ENCODE measurements at regions not wholly inside any gene's neighbourhood (a gene's known extent, or its start where the extent isn't known, plus 50 kb on each side); places are given as distances from the start of the nearest gene placed in this dataset.
"Not testable (repeated sequence)": the region's sequence is repeated elsewhere in the genome, so short reads cannot be mapped to it uniquely, and the experiment has no call there.

GRCh38 chr11:10954184-10954583, 96.3 kb upstream of the ZBED5 start:
- Histone ChIP-seq H3K4me1 (ENCODE audit: control insufficient read depth, insufficient read depth, low read length, poor library complexity, severe bottlenecking) (no peaks in the 10 kb centered on the region), H3K36me3 (ENCODE audit: control insufficient read depth, insufficient read depth, low read length) (no peaks in the 10 kb centered on the region), H3K9me3 (ENCODE audit: control insufficient read depth, low read length) (no peaks in the 10 kb centered on the region), H3K4me3 (ENCODE audit: extremely low read depth, insufficient read depth, low read length, poor library complexity, severe bottlenecking) (no peak overlapping the region), H3K27ac (ENCODE audit: low read depth, low read length, severe bottlenecking) (no peak overlapping the region)
- WGBS, 2 experiments (ENCODE audit: insufficient coverage in 2 of 2): 100% methylated on average over 2 of the region's 3 CpGs; no CpG with 5 or more reads in 1 of the 2 experiments

DNA sequence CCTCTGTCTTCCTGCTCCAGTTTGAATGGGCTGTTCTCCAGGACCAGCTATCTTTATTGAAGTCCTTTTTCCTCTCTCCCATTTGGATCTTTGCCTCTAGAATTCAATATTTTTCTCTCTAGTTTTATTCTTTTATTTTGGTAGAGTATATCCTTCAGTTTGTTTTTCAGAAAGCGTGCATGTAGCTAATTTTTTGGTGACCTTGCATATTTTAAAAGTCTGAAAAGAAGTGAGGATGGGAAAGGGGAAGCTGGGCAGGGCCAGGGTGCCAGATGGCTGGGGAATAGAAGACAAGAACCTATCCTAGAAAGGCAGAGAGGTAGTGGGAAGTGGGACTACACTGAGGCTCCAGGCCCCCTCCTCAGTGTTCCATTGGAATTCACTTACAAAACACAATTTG, 95.0 kb upstream of the ZBED5 start:
- Histone ChIP-seq H3K36me3 (ENCODE audit: control insufficient read depth, insufficient read depth, low read length) (no peaks in the 10 kb centered on the region), H3K9me3 (ENCODE audit: control insufficient read depth, low read length) (no peaks in the 10 kb centered on the region), H3K4me3 (ENCODE audit: extremely low read depth, insufficient read depth, low read length, poor library complexity, severe bottlenecking) (no peak overlapping the region), H3K27ac (ENCODE audit: low read depth, low read length, severe bottlenecking) (no peak overlapping the region), H3K4me1 (ENCODE audit: control insufficient read depth, insufficient read depth, low read length, poor library complexity, severe bottlenecking) (no peaks in the 10 kb centered on the region)
- WGBS, 2 experiments (ENCODE audit: insufficient coverage in 2 of 2): no CpG with 5 or more reads among the region's 1 CpG

DNA sequence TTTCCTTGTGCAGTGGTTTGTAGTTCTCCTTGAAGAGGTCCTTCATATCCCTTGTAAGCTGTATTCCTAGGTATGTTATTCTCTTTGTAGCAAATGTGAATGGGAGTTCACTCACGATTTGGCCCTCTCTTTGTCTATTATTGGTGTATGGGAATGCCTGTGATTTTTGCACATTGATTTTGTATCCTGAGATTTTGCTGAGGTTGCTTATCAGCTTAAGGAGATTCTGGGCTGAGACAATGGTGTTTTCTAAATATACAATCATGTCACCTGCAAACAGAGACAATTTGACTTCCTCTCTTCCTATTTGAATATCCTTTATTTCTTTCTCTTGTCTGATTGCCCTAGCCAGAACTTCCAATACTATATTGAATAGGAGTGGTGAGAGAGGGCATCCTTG, 90.1 kb upstream of the ZBED5 start:
- not testable (repeated sequence) for H3K36me3 ChIP-seq (ENCODE audit: control insufficient read depth, insufficient read depth, low read length); H3K4me1 ChIP-seq (ENCODE audit: control insufficient read depth, insufficient read depth, low read length, poor library complexity, severe bottlenecking); H3K9me3 ChIP-seq (ENCODE audit: control insufficient read depth, low read length); H3K27ac ChIP-seq (ENCODE audit: low read depth, low read length, severe bottlenecking); H3K4me3 ChIP-seq (ENCODE audit: extremely low read depth, insufficient read depth, low read length, poor library complexity, severe bottlenecking)
- WGBS, 2 experiments (ENCODE audit: insufficient coverage in 2 of 2): 71% methylated on average over 1 of the region's 1 CpG; no CpG with 5 or more reads in 1 of the 2 experiments

- Histone ChIP-seq H3K4me1 (ENCODE audit: control insufficient read depth, insufficient read depth, low read length, poor library complexity, severe bottlenecking) (peaks cover 5% of the 10 kb centered on the region), H3K27ac (ENCODE audit: low read depth, low read length, severe bottlenecking) (no peak overlapping the region), H3K4me3 (ENCODE audit: extremely low read depth, insufficient read depth, low read length, poor library complexity, severe bottlenecking) (no peak overlapping the region), H3K9me3 (ENCODE audit: control insufficient read depth, low read length) (no peaks in the 10 kb centered on the region), H3K36me3 (ENCODE audit: control insufficient read depth, insufficient read depth, low read length) (no peaks in the 10 kb centered on the region)
- no CpG with 5 or more reads among the region's 1 CpG for WGBS, 2 experiments (ENCODE audit: insufficient coverage in 2 of 2)
Measured at GRCh38 chr11:10946072-10946471, 88.2 kb upstream of the ZBED5 start.

GRCh38 chr11:10945196-10945595, 87.3 kb upstream of the ZBED5 start:
- Histone ChIP-seq H3K36me3 (ENCODE audit: control insufficient read depth, insufficient read depth, low read length) (no peaks in the 10 kb centered on the region), H3K4me1 (ENCODE audit: control insufficient read depth, insufficient read depth, low read length, poor library complexity, severe bottlenecking) (peaks cover 5% of the 10 kb centered on the region), H3K27ac (ENCODE audit: low read depth, low read length, severe bottlenecking) (no peak overlapping the region), H3K4me3 (ENCODE audit: extremely low read depth, insufficient read depth, low read length, poor library complexity, severe bottlenecking) (no peak overlapping the region), H3K9me3 (ENCODE audit: control insufficient read depth, low read length) (no peaks in the 10 kb centered on the region)
- 88 to 100% methylated on average over 1 of the region's 2 CpGs for WGBS, 2 experiments (ENCODE audit: insufficient coverage in 2 of 2)

DNA sequence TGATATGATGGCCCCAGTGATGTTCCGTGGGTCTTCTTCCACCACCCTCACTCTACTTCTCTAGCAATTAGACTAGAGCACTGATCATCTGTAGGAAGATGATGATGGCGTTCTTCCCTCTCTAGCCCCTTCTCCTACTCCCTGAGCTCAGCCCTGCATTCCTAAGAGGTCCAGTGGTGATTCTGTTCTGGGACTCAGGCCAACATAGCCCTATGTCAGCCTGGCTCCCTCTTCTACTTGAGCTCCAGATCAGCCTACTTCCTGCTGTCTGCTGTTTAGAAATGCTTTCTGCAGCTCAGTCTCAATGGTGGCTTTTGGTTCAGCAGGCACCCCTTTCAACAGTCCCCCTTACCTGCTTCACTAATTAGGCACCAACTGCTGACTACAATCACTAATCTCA, 86.1 kb upstream of the ZBED5 start:
- Histone ChIP-seq H3K9me3 (ENCODE audit: control insufficient read depth, low read length) (no peaks in the 10 kb centered on the region), H3K4me3 (ENCODE audit: extremely low read depth, insufficient read depth, low read length, poor library complexity, severe bottlenecking) (no peak overlapping the region), H3K36me3 (ENCODE audit: control insufficient read depth, insufficient read depth, low read length) (no peaks in the 10 kb centered on the region), H3K27ac (ENCODE audit: low read depth, low read length, severe bottlenecking) (no peak overlapping the region), H3K4me1 (ENCODE audit: control insufficient read depth, insufficient read depth, low read length, poor library complexity, severe bottlenecking) (peaks cover 5% of the 10 kb centered on the region)
- WGBS, 2 experiments (ENCODE audit: insufficient coverage in 2 of 2): 92 to 94% methylated on average over 2 of the region's 2 CpGs

GRCh38 chr11:10942620-10943019, 84.8 kb upstream of the ZBED5 start:
- Histone ChIP-seq H3K27ac (ENCODE audit: low read depth, low read length, severe bottlenecking) (no peak overlapping the region), H3K4me3 (ENCODE audit: extremely low read depth, insufficient read depth, low read length, poor library complexity, severe bottlenecking) (no peak overlapping the region), H3K4me1 (ENCODE audit: control insufficient read depth, insufficient read depth, low read length, poor library complexity, severe bottlenecking) (peaks cover 5% of the 10 kb centered on the region), H3K36me3 (ENCODE audit: control insufficient read depth, insufficient read depth, low read length) (no peaks in the 10 kb centered on the region), H3K9me3 (ENCODE audit: control insufficient read depth, low read length) (no peaks in the 10 kb centered on the region)
- no CpG with 5 or more reads among the region's 3 CpGs for WGBS, 2 experiments (ENCODE audit: insufficient coverage in 2 of 2)

- no CpG with 5 or more reads among the region's 1 CpG for WGBS, 2 experiments (ENCODE audit: insufficient coverage in 2 of 2)
Measured at GRCh38 chr11:10941871-10942270, 84.0 kb upstream of the ZBED5 start.

DNA sequence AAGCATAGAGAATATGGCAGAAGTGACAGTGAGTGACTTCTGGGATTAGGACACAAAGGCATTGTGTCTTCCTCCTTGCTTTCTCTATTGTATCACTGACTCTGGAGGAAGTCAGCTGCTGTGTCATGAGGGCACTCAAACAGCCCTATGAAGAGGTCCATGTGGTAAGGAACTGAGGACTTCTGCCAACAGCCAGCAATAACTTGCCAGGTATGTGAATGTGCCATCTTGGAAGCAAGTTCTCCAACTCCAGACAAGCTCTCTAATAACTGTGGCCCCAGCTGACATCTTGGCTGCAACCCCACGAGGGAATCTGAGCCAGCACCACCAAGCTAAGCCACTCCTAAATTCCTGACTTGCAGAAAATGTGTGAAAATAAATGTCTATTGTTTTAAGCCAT, 83.6 kb upstream of the ZBED5 start:
- H3K9me3 ChIP-seq (ENCODE audit: control insufficient read depth, low read length): no peaks in the 10 kb centered on the region
- no peaks in the 10 kb centered on the region for H3K36me3 ChIP-seq (ENCODE audit: control insufficient read depth, insufficient read depth, low read length)
- no peak overlapping the region for H3K27ac ChIP-seq (ENCODE audit: low read depth, low read length, severe bottlenecking)
- no peak overlapping the region for H3K4me3 ChIP-seq (ENCODE audit: extremely low read depth, insufficient read depth, low read length, poor library complexity, severe bottlenecking)
- peaks cover 5% of the 10 kb centered on the region for H3K4me1 ChIP-seq (ENCODE audit: control insufficient read depth, insufficient read depth, low read length, poor library complexity, severe bottlenecking)
- WGBS, 2 experiments (ENCODE audit: insufficient coverage in 2 of 2): no CpG with 5 or more reads among the region's 1 CpG

More at GRCh38 chr11:10941871-10942270, 84.0 kb upstream of the ZBED5 start:
- no peaks in the 10 kb centered on the region for H3K9me3 ChIP-seq (ENCODE audit: control insufficient read depth, low read length)
- H3K27ac ChIP-seq (ENCODE audit: low read depth, low read length, severe bottlenecking): no peak overlapping the region
- no peaks in the 10 kb centered on the region for H3K36me3 ChIP-seq (ENCODE audit: control insufficient read depth, insufficient read depth, low read length)
- H3K4me3 ChIP-seq (ENCODE audit: extremely low read depth, insufficient read depth, low read length, poor library complexity, severe bottlenecking): no peak overlapping the region
- peaks cover 5% of the 10 kb centered on the region for H3K4me1 ChIP-seq (ENCODE audit: control insufficient read depth, insufficient read depth, low read length, poor library complexity, severe bottlenecking)

DNA sequence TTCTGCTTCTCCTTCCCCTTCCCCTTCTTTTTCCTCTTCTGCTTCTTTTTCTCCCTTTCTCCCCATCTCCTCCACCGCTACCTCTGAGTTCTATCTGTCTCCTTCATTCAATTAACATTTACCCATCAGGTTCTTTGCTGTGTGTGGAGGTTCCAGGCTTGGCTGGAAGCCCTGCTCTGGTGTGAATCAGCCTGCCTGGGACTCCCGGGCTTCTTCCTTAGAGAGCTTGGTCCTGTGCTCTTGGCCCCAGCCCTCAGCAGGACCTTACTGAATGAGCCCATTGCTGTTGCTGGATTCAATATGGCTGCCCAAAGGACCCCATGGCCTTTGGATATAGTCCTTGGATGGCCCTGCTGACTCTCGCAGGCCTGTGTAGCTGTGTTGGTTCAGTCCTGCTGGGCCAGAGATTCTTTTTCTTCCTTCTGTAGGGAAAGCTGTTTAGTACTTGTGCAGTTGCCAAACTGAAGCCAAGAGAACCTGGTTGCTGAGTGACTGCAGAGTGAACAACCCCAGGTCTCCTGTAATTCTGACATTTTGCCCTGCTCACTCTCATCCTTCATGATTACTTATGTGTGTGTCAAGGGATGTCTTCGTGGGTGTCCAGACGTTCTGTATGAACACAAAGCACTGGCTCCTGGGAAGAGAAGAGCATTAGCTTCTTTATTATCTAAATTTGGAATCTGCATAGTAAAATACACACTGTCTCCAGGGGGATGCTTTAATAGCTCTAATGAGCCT, 81.0 kb upstream of the ZBED5 start:
- Histone ChIP-seq H3K4me3 (ENCODE audit: extremely low read depth, insufficient read depth, low read length, poor library complexity, severe bottlenecking) (no peak overlapping the region), H3K9me3 (ENCODE audit: control insufficient read depth, low read length) (no peaks in the 10 kb centered on the region), H3K36me3 (ENCODE audit: control insufficient read depth, insufficient read depth, low read length) (no peaks in the 10 kb centered on the region), H3K27ac (ENCODE audit: low read depth, low read length, severe bottlenecking) (no peak overlapping the region), H3K4me1 (ENCODE audit: control insufficient read depth, insufficient read depth, low read length, poor library complexity, severe bottlenecking) (peaks cover 9% of the 10 kb centered on the region)
- WGBS, 2 experiments (ENCODE audit: insufficient coverage in 2 of 2): 90 to 94% methylated on average over 2 to 3 of the region's 5 CpGs

DNA sequence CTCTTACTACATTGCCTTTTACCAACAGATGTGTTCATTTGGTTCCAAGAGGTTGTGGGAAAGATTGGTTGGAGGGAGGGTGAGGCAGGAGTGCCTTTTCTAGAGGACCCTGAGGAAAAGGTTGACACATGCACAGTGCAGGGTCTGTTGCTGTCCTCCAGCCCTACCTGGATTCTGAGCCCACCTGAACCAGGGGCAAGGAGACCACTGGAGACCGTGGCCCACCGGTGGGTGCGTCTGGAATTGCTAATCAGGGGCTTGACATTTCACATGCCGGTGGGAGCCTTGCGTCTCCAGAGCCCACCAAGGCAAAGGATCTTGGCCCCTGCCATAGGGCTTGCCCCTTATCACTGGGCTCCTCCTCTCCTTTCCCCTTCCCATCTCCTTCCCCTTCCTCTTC, 80.4 kb upstream of the ZBED5 start:
- H3K4me1 ChIP-seq (ENCODE audit: control insufficient read depth, insufficient read depth, low read length, poor library complexity, severe bottlenecking): peaks cover 9% of the 10 kb centered on the region
- H3K27ac ChIP-seq (ENCODE audit: low read depth, low read length, severe bottlenecking): no peak overlapping the region
- no peak overlapping the region for H3K4me3 ChIP-seq (ENCODE audit: extremely low read depth, insufficient read depth, low read length, poor library complexity, severe bottlenecking)
- no peaks in the 10 kb centered on the region for H3K9me3 ChIP-seq (ENCODE audit: control insufficient read depth, low read length)
- H3K36me3 ChIP-seq (ENCODE audit: control insufficient read depth, insufficient read depth, low read length): no peaks in the 10 kb centered on the region
- 96 to 98% methylated on average over 5 of the region's 5 CpGs for WGBS, 2 experiments (ENCODE audit: insufficient coverage in 2 of 2)
